Upper lobe of left lung (tissue), 4 donors: ENCODE measurements at regions not wholly inside any gene's neighbourhood (a gene's known extent, or its start where the extent isn't known, plus 50 kb on each side); places are given as distances from the start of the nearest gene placed in this dataset.

ENCODE experiments used
- CTCF ChIP-seq, 6 experiments: fragments of 450-650 bp in 4 of 6; fragments of 200-600 bp in 2 of 6; sonication (generic) in 2 of 6; IDR thresholded peaks; one replicate each; pipeline ENCODE4 v1.5.1; 2016 to 2019; ENCODE audit warnings: antibody characterized with exemption in 6 of 6
- EP300 ChIP-seq, 4 donors: sonication (generic); formaldehyde crosslinking; IDR thresholded peaks; one replicate each; pipeline ENCODE4 v1.5.1; 2017; ENCODE audit warnings: antibody characterized with exemption in 4 of 4, control low read depth in 2 of 4
- POLR2A ChIP-seq, 4 donors: fragments of 450-650 bp; IDR thresholded peaks; one replicate each; pipeline ENCODE4 v1.5.1; 2016 to 2017; ENCODE audit warnings: antibody characterized with exemption in 4 of 4, mild to moderate bottlenecking in 2 of 4
- POLR2AphosphoS5 ChIP-seq, 2 donors: sonication (generic); formaldehyde crosslinking; IDR thresholded peaks; one replicate each; pipeline ENCODE4 v1.5.1; 2017; ENCODE audit warnings: antibody characterized with exemption in 2 of 2

DNA sequence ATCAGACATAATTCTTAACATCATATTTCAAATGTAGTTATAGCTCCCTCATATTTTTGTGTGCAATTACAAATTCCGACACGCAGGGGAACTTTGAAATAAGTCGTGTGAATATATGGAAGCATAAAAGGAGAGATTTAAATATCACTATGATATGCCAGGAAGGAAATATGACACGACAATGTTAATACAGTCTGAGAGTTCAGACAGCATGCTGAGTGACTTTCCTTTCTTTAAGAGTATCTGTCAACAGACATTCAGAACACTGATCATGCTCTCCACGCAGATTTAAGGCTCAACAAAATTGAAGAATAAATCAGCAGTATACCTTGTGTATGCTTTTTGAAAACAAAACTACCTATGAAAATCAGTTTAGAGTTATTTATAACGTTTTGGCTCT, 232.6 kb upstream of the CARD18 start:
- no peak for TF ChIP-seq CTCF (IDR thresholded peaks at IDR 0.05)
- TF ChIP-seq POLR2A (IDR thresholded peaks at IDR 0.05): no peak
- TF ChIP-seq POLR2AphosphoS5 (IDR thresholded peaks at IDR 0.05): no peak
- no peak for TF ChIP-seq EP300 (IDR thresholded peaks at IDR 0.05)
